ENCODE measurements at regions not wholly inside any gene's neighbourhood (a gene's known extent, or its start where the extent isn't known, plus 50 kb on each side); places are given as distances from the start of the nearest gene placed in this dataset.
"Not testable (repeated sequence)": the region's sequence is repeated elsewhere in the genome, so short reads cannot be mapped to it uniquely, and the experiment has no call there.

GRCh38 chr6:58198301-58198700 is 880.9 kb downstream of the PRIM2 start:
- H3K4me1 ChIP-seq (ENCODE audit: control insufficient read depth in 2 of 3, insufficient read depth in 2 of 3, low read depth in 1 of 3, low read length in 3 of 3), result no peaks in the 10 kb centered on the region
- TF ChIP-seq CTCF (IDR thresholded peaks at IDR 0.05; ENCODE audit: borderline replicate concordance, extremely low read depth, insufficient read depth), result no peak
- FAIRE-seq (no peak), DNase-seq (peak in 1 of 5 donors; percentile 4)
- no peaks in the 10 kb centered on the region for H3K9me3 ChIP-seq (ENCODE audit: control insufficient read depth in 2 of 3, insufficient read depth in 1 of 3, low read length in 3 of 3)
- H3K27ac ChIP-seq (ENCODE audit: low read depth in 2 of 2, low read length in 2 of 2), result no peak overlapping the region
- H3K36me3 ChIP-seq (ENCODE audit: control insufficient read depth in 2 of 3, insufficient read depth in 3 of 3, low read length in 3 of 3), result no peaks in the 10 kb centered on the region
- H3K9ac ChIP-seq (ENCODE audit: low read length in 3 of 3), result no peak overlapping the region
- H3K27me3 ChIP-seq (ENCODE audit: control insufficient read depth, insufficient read depth, low read length), result no peaks in the 10 kb centered on the region
- intact Hi-C loops (cut with DNase I), result no loop called here
- no peak overlapping the region for H3K4me3 ChIP-seq (ENCODE audit: low read length in 3 of 3)

- H3K27ac ChIP-seq (ENCODE audit: low read depth in 2 of 2, low read length in 2 of 2); intact Hi-C loops (cut with DNase I): not testable (repeated sequence)
Observed at GRCh38 chr6:58237124-58237523, 919.7 kb downstream of the PRIM2 start.

GRCh38 chr6:58238421-58238820 is 921.0 kb downstream of the PRIM2 start:
- H3K9me3 ChIP-seq (ENCODE audit: control insufficient read depth in 2 of 3, insufficient read depth in 1 of 3, low read length in 3 of 3); H3K27me3 ChIP-seq (ENCODE audit: control insufficient read depth, insufficient read depth, low read length); H3K4me3 ChIP-seq (ENCODE audit: low read length in 3 of 3); intact Hi-C loops (cut with DNase I); FAIRE-seq; H3K27ac ChIP-seq (ENCODE audit: low read depth in 2 of 2, low read length in 2 of 2); H3K4me1 ChIP-seq (ENCODE audit: control insufficient read depth in 2 of 3, insufficient read depth in 2 of 3, low read depth in 1 of 3, low read length in 3 of 3); DNase-seq; H3K36me3 ChIP-seq (ENCODE audit: control insufficient read depth in 2 of 3, insufficient read depth in 3 of 3, low read length in 3 of 3); H3K9ac ChIP-seq (ENCODE audit: low read length in 3 of 3): not testable (repeated sequence)

More at GRCh38 chr6:58237124-58237523, 919.7 kb downstream of the PRIM2 start:
- FAIRE-seq; H3K27me3 ChIP-seq (ENCODE audit: control insufficient read depth, insufficient read depth, low read length); H3K4me1 ChIP-seq (ENCODE audit: control insufficient read depth in 2 of 3, insufficient read depth in 2 of 3, low read depth in 1 of 3, low read length in 3 of 3); H3K9ac ChIP-seq (ENCODE audit: low read length in 3 of 3); H3K9me3 ChIP-seq (ENCODE audit: control insufficient read depth in 2 of 3, insufficient read depth in 1 of 3, low read length in 3 of 3); H3K36me3 ChIP-seq (ENCODE audit: control insufficient read depth in 2 of 3, insufficient read depth in 3 of 3, low read length in 3 of 3); DNase-seq; H3K4me3 ChIP-seq (ENCODE audit: low read length in 3 of 3): not testable (repeated sequence)

- H3K27me3 ChIP-seq (ENCODE audit: control insufficient read depth, insufficient read depth, low read length); H3K36me3 ChIP-seq (ENCODE audit: control insufficient read depth in 2 of 3, insufficient read depth in 3 of 3, low read length in 3 of 3); H3K9me3 ChIP-seq (ENCODE audit: control insufficient read depth in 2 of 3, insufficient read depth in 1 of 3, low read length in 3 of 3); FAIRE-seq; intact Hi-C loops (cut with DNase I); H3K9ac ChIP-seq (ENCODE audit: low read length in 3 of 3); H3K27ac ChIP-seq (ENCODE audit: low read depth in 2 of 2, low read length in 2 of 2); H3K4me3 ChIP-seq (ENCODE audit: low read length in 3 of 3); H3K4me1 ChIP-seq (ENCODE audit: control insufficient read depth in 2 of 3, insufficient read depth in 2 of 3, low read depth in 1 of 3, low read length in 3 of 3): not testable (repeated sequence)
- DNase-seq, result peak in 1 of 5 donors; percentile 64
Observed at GRCh38 chr6:58257625-58258024, 940.2 kb downstream of the PRIM2 start.

- Histone ChIP-seq H3K36me3 (ENCODE audit: control insufficient read depth in 2 of 3, insufficient read depth in 3 of 3, low read length in 3 of 3) (no peaks in the 10 kb centered on the region), H3K9me3 (ENCODE audit: control insufficient read depth in 2 of 3, insufficient read depth in 1 of 3, low read length in 3 of 3) (no peaks in the 10 kb centered on the region), H3K9ac (ENCODE audit: low read length in 3 of 3) (no peak overlapping the region), H3K27ac (ENCODE audit: low read depth in 2 of 2, low read length in 2 of 2) (no peak overlapping the region), H3K4me3 (ENCODE audit: low read length in 3 of 3) (no peak overlapping the region), H3K27me3 (ENCODE audit: control insufficient read depth, insufficient read depth, low read length) (no peaks in the 10 kb centered on the region), H3K4me1 (ENCODE audit: control insufficient read depth in 2 of 3, insufficient read depth in 2 of 3, low read depth in 1 of 3, low read length in 3 of 3) (no peaks in the 10 kb centered on the region)
- TF ChIP-seq CTCF (IDR thresholded peaks at IDR 0.05; ENCODE audit: borderline replicate concordance, extremely low read depth, insufficient read depth), result no peak
- DNase-seq (no peak), FAIRE-seq (no peak)
- intact Hi-C loops (cut with DNase I), result no loop called here
Observed at GRCh38 chr6:58290177-58290576, 972.7 kb downstream of the PRIM2 start.

GRCh38 chr6:58291319-58291718 is 973.9 kb downstream of the PRIM2 start:
- H3K9me3 ChIP-seq (ENCODE audit: control insufficient read depth in 2 of 3, insufficient read depth in 1 of 3, low read length in 3 of 3); H3K4me1 ChIP-seq (ENCODE audit: control insufficient read depth in 2 of 3, insufficient read depth in 2 of 3, low read depth in 1 of 3, low read length in 3 of 3); H3K36me3 ChIP-seq (ENCODE audit: control insufficient read depth in 2 of 3, insufficient read depth in 3 of 3, low read length in 3 of 3); H3K9ac ChIP-seq (ENCODE audit: low read length in 3 of 3); H3K27ac ChIP-seq (ENCODE audit: low read depth in 2 of 2, low read length in 2 of 2); H3K4me3 ChIP-seq (ENCODE audit: low read length in 3 of 3); intact Hi-C loops (cut with DNase I); DNase-seq; FAIRE-seq; H3K27me3 ChIP-seq (ENCODE audit: control insufficient read depth, insufficient read depth, low read length): not testable (repeated sequence)

- H3K4me1 ChIP-seq (ENCODE audit: control insufficient read depth in 2 of 3, insufficient read depth in 2 of 3, low read depth in 1 of 3, low read length in 3 of 3); H3K27me3 ChIP-seq (ENCODE audit: control insufficient read depth, insufficient read depth, low read length); FAIRE-seq; intact Hi-C loops (cut with DNase I); H3K36me3 ChIP-seq (ENCODE audit: control insufficient read depth in 2 of 3, insufficient read depth in 3 of 3, low read length in 3 of 3); DNase-seq; H3K27ac ChIP-seq (ENCODE audit: low read depth in 2 of 2, low read length in 2 of 2); H3K9ac ChIP-seq (ENCODE audit: low read length in 3 of 3); H3K4me3 ChIP-seq (ENCODE audit: low read length in 3 of 3); H3K9me3 ChIP-seq (ENCODE audit: control insufficient read depth in 2 of 3, insufficient read depth in 1 of 3, low read length in 3 of 3): not testable (repeated sequence)
Observed at GRCh38 chr6:58307901-58308300, 990.5 kb downstream of the PRIM2 start.

Data from kidney (tissue), 13 donors.